PC-3 (cell line): ENCODE measurements at regions not wholly inside any gene's neighbourhood (a gene's known extent, or its start where the extent isn't known, plus 50 kb on each side); places are given as distances from the start of the nearest gene placed in this dataset.

ENCODE experiments used
- ATAC-seq: fragments of 200-7000 bp; cut with Tn5 transposase; 2 replicates; pipeline ENCODE4 v1.9.1; 2020; ENCODE audit warnings: mild to moderate bottlenecking, moderate library complexity
- BruUV-seq: library from RNA; stranded (reverse); fragments of 400-500 nt; replicated peaks from 2 replicates; lab custom pipeline; 2021; lab: Mats Ljungman, UMichigan
- CTCF ChIA-PET: fragments of 300-600 bp; sonication (Branson Sonifier 250); formaldehyde crosslinking; loops from one replicate; lab custom pipeline; 2022; ENCODE audit warnings: antibody characterized with exemption; lab: Charles Lee
- POLR2A ChIA-PET: fragments of 300-600 bp; sonication (Branson Sonifier 250); formaldehyde crosslinking; loops from one replicate; lab custom pipeline; 2022; ENCODE audit warnings: antibody characterized with exemption; ENCODE audit not compliant: unreplicated experiment; lab: Charles Lee
- DNase-seq: peaks from one replicate; pipeline ENCODE4 v3.0.0-alpha.2; 2015
- H2AFZ ChIP-seq: fragments of 300-600 bp; sonication (generic); 2 replicates; pipeline ENCODE4 v1.6.0; 2016; ENCODE audit warnings: antibody characterized with exemption, low read length
- H3F3A ChIP-seq: fragments of 300-600 bp; sonication (generic); one replicate; pipeline ENCODE4 v1.6.0; 2017; ENCODE audit warnings: antibody characterized with exemption, low read length, control low read depth, mild to moderate bottlenecking; ENCODE audit not compliant: unreplicated experiment
- H3K27ac ChIP-seq: fragments of 300-600 bp; sonication (generic); 2 replicates; pipeline ENCODE4 v1.5.1; 2016; ENCODE audit warnings: mild to moderate bottlenecking, low read length
- H3K27me3 ChIP-seq: fragments of 300-600 bp; sonication (generic); 2 replicates; pipeline ENCODE4 v1.6.1; 2016; ENCODE audit warnings: low read length, mixed read lengths
- H3K36me3 ChIP-seq: fragments of 300-600 bp; sonication (generic); 2 replicates; pipeline ENCODE4 v1.6.1; 2016; ENCODE audit warnings: low read depth, mixed run types, low read length, mixed read lengths
- H3K4me1 ChIP-seq: fragments of 300-600 bp; sonication (generic); 2 replicates; pipeline ENCODE4 v1.5.1; 2016; ENCODE audit warnings: low read length; ENCODE audit not compliant: insufficient read depth
- H3K4me2 ChIP-seq: fragments of 300-600 bp; sonication (generic); 2 replicates; pipeline ENCODE4 v1.6.0; 2016; ENCODE audit warnings: low read length
- H3K4me3 ChIP-seq: fragments of 300-600 bp; sonication (generic); 2 replicates; pipeline ENCODE4 v1.5.1; 2016; ENCODE audit warnings: mild to moderate bottlenecking, low read length, mixed read lengths
- H3K79me2 ChIP-seq: fragments of 300-600 bp; sonication (generic); 2 replicates; pipeline ENCODE4 v1.6.1; 2017; ENCODE audit warnings: low read length, mixed read lengths
- H3K9ac ChIP-seq: fragments of 300-600 bp; sonication (generic); 2 replicates; pipeline ENCODE4 v1.6.0; 2016; ENCODE audit warnings: mild to moderate bottlenecking, low read length
- H3K9me2 ChIP-seq: fragments of 300-600 bp; sonication (generic); replicated peaks from 2 replicates; pipeline ENCODE4 v1.6.1; 2016; ENCODE audit warnings: mixed run types, low read length, mixed read lengths
- H3K9me3 ChIP-seq: fragments of 300-600 bp; sonication (generic); 2 replicates; pipeline ENCODE4 v1.6.1; 2016; ENCODE audit warnings: low read length, mixed read lengths
- H4K20me1 ChIP-seq: fragments of 300-600 bp; sonication (generic); 2 replicates; pipeline ENCODE4 v1.6.1; 2016; ENCODE audit warnings: low read length, mixed read lengths
- EZH2 ChIP-seq: fragments of 300-600 bp; sonication (generic); IDR thresholded peaks from one replicate; pipeline ENCODE4 v1.6.1; 2017; ENCODE audit warnings: antibody characterized with exemption, mild to moderate bottlenecking, low read length; ENCODE audit not compliant: unreplicated experiment
- EZH2phosphoT487 ChIP-seq: fragments of 300-600 bp; sonication (generic); IDR thresholded peaks from 2 replicates; pipeline ENCODE4 v1.6.1; 2018; ENCODE audit warnings: mild to moderate bottlenecking, antibody characterized with exemption, low read length, borderline replicate concordance
- intact Hi-C: fragments of 100-400 bp; cut with micrococcal nuclease; formaldehyde crosslinking; loops from 2 replicates; pipeline ENCODE4 v1.9.0; 2023
- TF ChIP-seq, protein P1 (sequence below): fragments of 300-600 bp; sonication (generic); conservative IDR thresholded peaks from 2 replicates; pipeline ENCODE4 v1.5.1; 2017; ENCODE audit warnings: antibody characterized with exemption, low read depth, mild to moderate bottlenecking, low read length

DNA sequence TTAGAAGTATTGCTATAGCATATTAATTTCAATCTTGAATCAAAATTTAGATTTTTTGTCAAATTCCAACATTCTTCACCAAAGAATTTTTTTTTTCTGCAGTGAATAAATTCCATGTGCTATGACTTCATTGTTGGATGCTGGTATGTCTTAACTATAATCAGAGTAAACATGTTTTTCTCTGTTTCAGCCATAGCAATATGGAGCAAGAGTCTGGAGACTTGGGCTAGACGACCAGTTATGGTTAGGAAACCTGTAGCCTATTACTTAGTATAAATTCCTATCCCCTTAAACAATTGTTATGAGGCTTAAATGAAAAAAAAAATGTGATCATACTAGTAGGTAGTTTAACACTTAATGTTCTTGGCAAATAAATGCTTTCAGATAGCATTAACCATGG lies 431.9 kb upstream of the FRG2C start:
- ATAC-seq = no peak
- POLR2A ChIA-PET = no interaction called here
- intact Hi-C loops = no loop called here
- Histone ChIP-seq H3K9me2 (no peaks in the 10 kb centered on the region), H3K27ac (no peak overlapping the region), H3K4me1 (no peaks in the 10 kb centered on the region), H3K27me3 (no peaks in the 10 kb centered on the region), H4K20me1 (no peaks in the 10 kb centered on the region), H3K9ac (no peak overlapping the region), H3F3A (no peaks in the 10 kb centered on the region), H3K4me3 (no peak overlapping the region), H3K4me2 (no peak overlapping the region), H2AFZ (no peak overlapping the region), H3K36me3 (no peaks in the 10 kb centered on the region), H3K79me2 (no peaks in the 10 kb centered on the region), H3K9me3 (peaks cover 4% of the 10 kb centered on the region; the same call in 1 of the 2 replicates)
- no peak for DNase-seq
- no TSS peak for BruUV-seq
- CTCF ChIA-PET = no interaction called here
- TF ChIP-seq EZH2 = no peak
- TF ChIP-seq, protein P1, sequence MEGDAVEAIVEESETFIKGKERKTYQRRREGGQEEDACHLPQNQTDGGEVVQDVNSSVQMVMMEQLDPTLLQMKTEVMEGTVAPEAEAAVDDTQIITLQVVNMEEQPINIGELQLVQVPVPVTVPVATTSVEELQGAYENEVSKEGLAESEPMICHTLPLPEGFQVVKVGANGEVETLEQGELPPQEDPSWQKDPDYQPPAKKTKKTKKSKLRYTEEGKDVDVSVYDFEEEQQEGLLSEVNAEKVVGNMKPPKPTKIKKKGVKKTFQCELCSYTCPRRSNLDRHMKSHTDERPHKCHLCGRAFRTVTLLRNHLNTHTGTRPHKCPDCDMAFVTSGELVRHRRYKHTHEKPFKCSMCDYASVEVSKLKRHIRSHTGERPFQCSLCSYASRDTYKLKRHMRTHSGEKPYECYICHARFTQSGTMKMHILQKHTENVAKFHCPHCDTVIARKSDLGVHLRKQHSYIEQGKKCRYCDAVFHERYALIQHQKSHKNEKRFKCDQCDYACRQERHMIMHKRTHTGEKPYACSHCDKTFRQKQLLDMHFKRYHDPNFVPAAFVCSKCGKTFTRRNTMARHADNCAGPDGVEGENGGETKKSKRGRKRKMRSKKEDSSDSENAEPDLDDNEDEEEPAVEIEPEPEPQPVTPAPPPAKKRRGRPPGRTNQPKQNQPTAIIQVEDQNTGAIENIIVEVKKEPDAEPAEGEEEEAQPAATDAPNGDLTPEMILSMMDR = no peak
- no peak for TF ChIP-seq EZH2phosphoT487

DNA sequence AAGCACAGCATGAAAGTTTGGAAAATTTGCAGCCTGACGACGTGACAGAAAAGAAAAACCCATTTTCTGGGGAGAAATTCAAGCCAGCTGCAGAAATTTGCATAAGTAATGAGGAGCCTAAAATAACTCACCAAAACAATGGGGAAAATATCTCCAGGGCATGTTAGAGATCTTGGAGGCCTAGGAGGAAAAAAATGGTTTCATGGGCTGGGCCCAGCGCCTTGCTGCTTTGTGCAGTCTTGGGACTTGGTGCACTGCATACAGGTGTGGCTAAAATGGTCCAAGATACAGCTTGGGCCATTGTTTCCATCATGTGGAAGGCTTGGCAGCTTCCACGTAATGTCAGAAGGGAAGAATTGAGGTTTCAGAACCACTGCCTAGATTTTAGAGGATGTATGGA lies 428.5 kb upstream of the FRG2C start:
- BruUV-seq = no TSS peak
- Histone ChIP-seq H3K9me3 (peaks cover 4% of the 10 kb centered on the region; the same call in 1 of the 2 replicates), H3K4me1 (no peaks in the 10 kb centered on the region), H3K36me3 (no peaks in the 10 kb centered on the region), H2AFZ (no peak overlapping the region), H3K27me3 (no peaks in the 10 kb centered on the region), H3K4me2 (no peak overlapping the region), H3K27ac (no peak overlapping the region), H3K9me2 (no peaks in the 10 kb centered on the region), H3K4me3 (no peak overlapping the region), H3K79me2 (no peaks in the 10 kb centered on the region), H4K20me1 (no peaks in the 10 kb centered on the region), H3F3A (no peaks in the 10 kb centered on the region), H3K9ac (no peak overlapping the region)
- TF ChIP-seq EZH2phosphoT487 = no peak
- TF ChIP-seq, protein P1 = no peak
- TF ChIP-seq EZH2 = no peak
- CTCF ChIA-PET = no interaction called here
- ATAC-seq (no peak), DNase-seq (no peak)
- POLR2A ChIA-PET = no interaction called here
- intact Hi-C loops = no loop called here

DNA sequence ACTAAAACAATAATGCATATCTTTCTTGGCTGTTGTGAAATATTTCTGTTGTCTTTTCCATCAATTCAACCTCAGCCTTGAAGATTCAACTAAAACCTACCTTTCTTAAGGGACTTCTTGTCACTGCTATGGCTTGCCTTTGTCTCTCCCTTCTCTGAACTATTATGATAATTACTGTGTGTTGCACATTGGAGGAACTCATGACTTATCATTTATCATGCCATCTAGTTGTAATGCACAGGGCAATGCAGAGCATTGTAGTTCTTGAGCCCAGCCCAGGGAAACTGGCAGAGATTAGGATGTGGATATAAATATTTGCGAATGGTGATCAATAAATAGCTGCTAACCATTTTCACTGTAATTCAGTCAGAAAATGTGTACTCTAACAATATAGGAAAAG lies 427.1 kb upstream of the FRG2C start:
- no peak for ATAC-seq
- no peak for TF ChIP-seq EZH2phosphoT487
- TF ChIP-seq EZH2 = no peak
- TF ChIP-seq, protein P1 = no peak
- intact Hi-C loops = no loop called here
- Histone ChIP-seq H3K9me3 (peaks cover 4% of the 10 kb centered on the region; the same call in 1 of the 2 replicates), H3K27me3 (no peaks in the 10 kb centered on the region), H3K4me1 (no peaks in the 10 kb centered on the region), H3K4me3 (no peak overlapping the region), H3K9me2 (no peaks in the 10 kb centered on the region), H3K4me2 (no peak overlapping the region), H4K20me1 (no peaks in the 10 kb centered on the region), H3F3A (no peaks in the 10 kb centered on the region), H3K36me3 (no peaks in the 10 kb centered on the region), H3K27ac (no peak overlapping the region), H2AFZ (no peak overlapping the region), H3K9ac (no peak overlapping the region), H3K79me2 (no peaks in the 10 kb centered on the region)
- CTCF ChIA-PET = no interaction called here
- no TSS peak for BruUV-seq
- DNase-seq = no peak
- POLR2A ChIA-PET = no interaction called here
